ENCODE measurements at regions not wholly inside any gene's neighbourhood (a gene's known extent, or its start where the extent isn't known, plus 50 kb on each side); places are given as distances from the start of the nearest gene placed in this dataset.

DNA sequence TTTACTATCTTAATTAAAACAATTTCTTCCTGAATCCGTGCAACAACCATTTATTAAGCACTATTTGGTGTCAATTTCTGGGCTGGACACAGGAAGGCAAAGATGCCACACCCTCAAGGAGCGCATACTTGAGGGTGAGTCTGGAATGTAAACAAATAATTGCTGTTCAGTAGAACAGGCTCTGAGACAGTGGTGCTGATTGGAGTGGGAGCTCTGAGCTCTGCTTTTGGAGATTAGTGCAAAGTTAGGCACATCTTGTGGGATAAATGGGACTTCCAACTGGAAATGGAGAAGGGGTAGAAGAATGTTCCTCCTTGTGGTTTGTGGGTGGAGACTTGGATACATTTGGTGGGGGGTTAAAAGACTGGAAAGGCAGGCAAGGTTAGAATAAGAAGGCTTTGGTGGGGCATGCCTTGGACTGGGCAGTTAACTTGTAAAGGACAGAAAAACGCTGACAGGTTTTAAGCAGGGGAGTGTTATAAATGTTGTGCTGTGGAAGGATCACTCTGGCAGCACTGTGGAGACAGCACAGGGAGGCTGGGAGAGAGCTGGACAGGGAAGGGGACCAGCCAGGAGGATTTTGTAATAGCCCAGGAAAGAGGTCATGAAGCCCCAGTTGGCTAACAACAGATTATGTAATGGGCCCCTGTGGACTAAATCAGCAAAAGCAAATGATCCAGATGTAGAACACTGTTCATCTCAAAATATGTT, 80.7 kb downstream of the ZNF365 start:
- TF ChIP-seq, protein P1, sequence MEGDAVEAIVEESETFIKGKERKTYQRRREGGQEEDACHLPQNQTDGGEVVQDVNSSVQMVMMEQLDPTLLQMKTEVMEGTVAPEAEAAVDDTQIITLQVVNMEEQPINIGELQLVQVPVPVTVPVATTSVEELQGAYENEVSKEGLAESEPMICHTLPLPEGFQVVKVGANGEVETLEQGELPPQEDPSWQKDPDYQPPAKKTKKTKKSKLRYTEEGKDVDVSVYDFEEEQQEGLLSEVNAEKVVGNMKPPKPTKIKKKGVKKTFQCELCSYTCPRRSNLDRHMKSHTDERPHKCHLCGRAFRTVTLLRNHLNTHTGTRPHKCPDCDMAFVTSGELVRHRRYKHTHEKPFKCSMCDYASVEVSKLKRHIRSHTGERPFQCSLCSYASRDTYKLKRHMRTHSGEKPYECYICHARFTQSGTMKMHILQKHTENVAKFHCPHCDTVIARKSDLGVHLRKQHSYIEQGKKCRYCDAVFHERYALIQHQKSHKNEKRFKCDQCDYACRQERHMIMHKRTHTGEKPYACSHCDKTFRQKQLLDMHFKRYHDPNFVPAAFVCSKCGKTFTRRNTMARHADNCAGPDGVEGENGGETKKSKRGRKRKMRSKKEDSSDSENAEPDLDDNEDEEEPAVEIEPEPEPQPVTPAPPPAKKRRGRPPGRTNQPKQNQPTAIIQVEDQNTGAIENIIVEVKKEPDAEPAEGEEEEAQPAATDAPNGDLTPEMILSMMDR (IDR thresholded peaks at IDR 0.05): no peak
- TF ChIP-seq POLR2A (IDR thresholded peaks at IDR 0.05): no peak

Data from breast epithelium (tissue), 3 donors.